ENCODE measurements at regions not wholly inside any gene's neighbourhood (a gene's known extent, or its start where the extent isn't known, plus 50 kb on each side); places are given as distances from the start of the nearest gene placed in this dataset.

DNA sequence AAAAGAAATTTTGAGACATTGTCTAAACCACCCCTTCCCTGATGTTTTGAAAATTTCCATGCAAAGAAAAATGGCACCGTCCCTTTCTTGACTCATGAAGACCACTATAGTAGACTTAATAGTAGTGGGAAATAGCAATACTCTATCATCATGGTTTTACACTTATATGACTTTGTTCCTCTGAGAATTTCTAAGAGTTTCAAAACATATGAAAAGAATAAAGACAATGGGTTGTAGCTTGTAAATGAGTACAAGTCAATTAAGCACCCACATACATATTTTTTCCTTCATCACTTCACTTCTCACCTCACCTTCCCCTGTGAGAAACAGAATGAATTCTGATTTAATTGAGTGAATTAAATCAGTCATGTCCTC is 151.7 kb downstream of the LYPLAL1 start:
- DNase-seq = no peak
- 96 to 97% methylated on average over 1 of the region's 1 CpG for WGBS, 2 donors

GRCh38 chr1:219324629-219325367 is 151.1 kb downstream of the LYPLAL1 start:
- no peaks in the 10 kb centered on the region for H3K9me3 ChIP-seq
- no peaks in the 10 kb centered on the region for H3K27me3 ChIP-seq
- 91% methylated on average over 6 of the region's 6 CpGs for whole genome bisulfite sequencing, 2 donors
- TF ChIP-seq, protein P1, sequence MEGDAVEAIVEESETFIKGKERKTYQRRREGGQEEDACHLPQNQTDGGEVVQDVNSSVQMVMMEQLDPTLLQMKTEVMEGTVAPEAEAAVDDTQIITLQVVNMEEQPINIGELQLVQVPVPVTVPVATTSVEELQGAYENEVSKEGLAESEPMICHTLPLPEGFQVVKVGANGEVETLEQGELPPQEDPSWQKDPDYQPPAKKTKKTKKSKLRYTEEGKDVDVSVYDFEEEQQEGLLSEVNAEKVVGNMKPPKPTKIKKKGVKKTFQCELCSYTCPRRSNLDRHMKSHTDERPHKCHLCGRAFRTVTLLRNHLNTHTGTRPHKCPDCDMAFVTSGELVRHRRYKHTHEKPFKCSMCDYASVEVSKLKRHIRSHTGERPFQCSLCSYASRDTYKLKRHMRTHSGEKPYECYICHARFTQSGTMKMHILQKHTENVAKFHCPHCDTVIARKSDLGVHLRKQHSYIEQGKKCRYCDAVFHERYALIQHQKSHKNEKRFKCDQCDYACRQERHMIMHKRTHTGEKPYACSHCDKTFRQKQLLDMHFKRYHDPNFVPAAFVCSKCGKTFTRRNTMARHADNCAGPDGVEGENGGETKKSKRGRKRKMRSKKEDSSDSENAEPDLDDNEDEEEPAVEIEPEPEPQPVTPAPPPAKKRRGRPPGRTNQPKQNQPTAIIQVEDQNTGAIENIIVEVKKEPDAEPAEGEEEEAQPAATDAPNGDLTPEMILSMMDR (IDR thresholded peaks at IDR 0.05) = no peak
- no peak overlapping the region for H3K27ac ChIP-seq
- intact Hi-C loops (cut with DNase I) = no loop called here
- no peak for DNase-seq
- H3K4me1 ChIP-seq = peaks cover 0 to 6% (median 0%) of the 10 kb centered on the region in 9 donors
- no peak overlapping the region for H3K4me3 ChIP-seq
- no peak for ATAC-seq
- H3K36me3 ChIP-seq = peaks cover 0 to 10% (median 0%) of the 10 kb centered on the region in 9 donors

More for the DNA sequence above, 151.7 kb downstream of the LYPLAL1 start:
- ATAC-seq = no peak
- Histone ChIP-seq H3K27me3 (no peaks in the 10 kb centered on the region), H3K9me3 (no peaks in the 10 kb centered on the region), H3K4me3 (no peak overlapping the region), H3K27ac (no peak overlapping the region), H3K4me1 (peaks cover 0 to 6% (median 0%) of the 10 kb centered on the region in 9 donors), H3K36me3 (peaks cover 0 to 10% (median 0%) of the 10 kb centered on the region in 9 donors)
- intact Hi-C loops (cut with DNase I) = no loop called here
- TF ChIP-seq, protein P1 (IDR thresholded peaks at IDR 0.05) = no peak

- no peak for DNase-seq
- H3K9me3 ChIP-seq = no peaks in the 10 kb centered on the region
- TF ChIP-seq, protein P1 (IDR thresholded peaks at IDR 0.05) = no peak
- H3K36me3 ChIP-seq = peaks cover 0 to 10% (median 0%) of the 10 kb centered on the region in 9 donors
- no peak overlapping the region for H3K27ac ChIP-seq
- no peak overlapping the region for H3K4me3 ChIP-seq
- no peaks in the 10 kb centered on the region for H3K27me3 ChIP-seq
- intact Hi-C loops (cut with DNase I) = no loop called here
- WGBS, 2 donors = 54 to 63% methylated on average over 4 of the region's 4 CpGs
- H3K4me1 ChIP-seq = peaks cover 0 to 6% (median 0%) of the 10 kb centered on the region in 9 donors
- no peak for ATAC-seq
Measured at GRCh38 chr1:219324171-219324570, 150.5 kb downstream of the LYPLAL1 start.

DNA sequence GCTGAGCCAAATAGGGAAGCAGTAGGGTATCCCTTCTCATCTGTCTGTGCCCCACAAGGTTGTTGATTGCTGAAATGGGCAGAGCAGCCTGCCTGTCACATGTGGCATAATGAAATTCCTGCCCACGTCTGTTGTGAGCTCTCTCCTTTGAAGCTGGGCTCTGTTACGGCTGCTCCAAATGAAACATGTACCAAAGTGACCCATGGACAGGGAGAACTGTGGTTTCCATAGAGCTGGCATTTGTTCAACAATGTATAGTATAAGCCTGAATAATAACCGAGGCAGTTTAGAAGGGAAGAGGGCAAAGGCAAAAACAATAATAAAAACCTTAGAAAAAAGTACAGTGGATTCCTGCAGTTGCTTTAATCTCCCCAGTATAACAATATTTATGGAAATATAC is 149.7 kb downstream of the LYPLAL1 start:
- Histone ChIP-seq H3K27me3 (no peaks in the 10 kb centered on the region), H3K4me3 (no peak overlapping the region), H3K27ac (no peak overlapping the region), H3K36me3 (peaks cover 0 to 10% (median 0%) of the 10 kb centered on the region in 9 donors), H3K4me1 (peaks cover 0 to 6% (median 0%) of the 10 kb centered on the region in 9 donors), H3K9me3 (no peaks in the 10 kb centered on the region)
- intact Hi-C loops (cut with DNase I) = no loop called here
- TF ChIP-seq, protein P1 (IDR thresholded peaks at IDR 0.05) = no peak
- 72 to 76% methylated on average over 3 of the region's 3 CpGs for WGBS, 2 donors
- peak in 1 of 8 donors; percentile 37 for ATAC-seq
- DNase-seq = no peak
